GM18499 (cell line): ENCODE measurements at regions not wholly inside any gene's neighbourhood (a gene's known extent, or its start where the extent isn't known, plus 50 kb on each side); places are given as distances from the start of the nearest gene placed in this dataset.
"Not testable (repeated sequence)": the region's sequence is repeated elsewhere in the genome, so short reads cannot be mapped to it uniquely, and the experiment has no call there.

Experiments
- ATAC-seq: cut with Tn5 transposase; IDR thresholded peaks from one replicate; pipeline ENCODE4 v1.9.1; 2021; ENCODE audit warnings: moderate number of reproducible peaks; ENCODE audit not compliant: insufficient read depth, unreplicated experiment

DNA sequence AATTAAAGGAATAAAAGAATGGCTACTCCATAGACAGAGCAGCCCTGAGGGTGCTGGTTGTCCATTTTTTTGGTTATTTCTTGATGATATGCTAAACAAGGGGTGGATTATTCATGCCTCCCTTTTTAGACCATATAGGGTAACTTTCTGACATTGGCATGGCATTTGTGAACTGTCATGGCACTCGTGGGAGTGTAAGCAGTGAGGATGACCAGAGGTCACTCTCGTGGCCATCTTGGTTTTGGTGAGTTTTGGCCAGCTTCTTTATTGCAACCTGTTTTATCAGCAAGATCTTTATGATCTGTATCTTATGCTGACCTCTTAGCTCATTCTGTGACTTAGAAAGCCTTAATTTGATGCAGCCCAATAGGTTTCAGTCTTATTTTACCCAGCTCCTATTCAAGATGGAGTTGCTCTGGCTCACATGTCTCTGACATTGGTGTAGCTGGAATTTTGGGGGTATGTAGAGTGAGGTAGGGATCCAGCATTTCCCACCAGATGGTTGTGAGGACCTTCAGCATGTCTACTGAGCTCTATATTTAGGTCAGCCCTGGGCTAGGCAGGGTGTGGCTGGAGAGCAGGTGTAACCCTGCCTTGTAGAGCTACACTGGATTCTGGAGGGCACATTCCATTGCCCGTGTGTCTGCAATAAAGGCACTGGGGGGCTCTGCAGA is 103.5 kb upstream of the SLC38A2 start:
- no peak for ATAC-seq

GRCh38 chr12:46474385-46474784 is 101.8 kb upstream of the SLC38A2 start:
- ATAC-seq: not testable (repeated sequence)

DNA sequence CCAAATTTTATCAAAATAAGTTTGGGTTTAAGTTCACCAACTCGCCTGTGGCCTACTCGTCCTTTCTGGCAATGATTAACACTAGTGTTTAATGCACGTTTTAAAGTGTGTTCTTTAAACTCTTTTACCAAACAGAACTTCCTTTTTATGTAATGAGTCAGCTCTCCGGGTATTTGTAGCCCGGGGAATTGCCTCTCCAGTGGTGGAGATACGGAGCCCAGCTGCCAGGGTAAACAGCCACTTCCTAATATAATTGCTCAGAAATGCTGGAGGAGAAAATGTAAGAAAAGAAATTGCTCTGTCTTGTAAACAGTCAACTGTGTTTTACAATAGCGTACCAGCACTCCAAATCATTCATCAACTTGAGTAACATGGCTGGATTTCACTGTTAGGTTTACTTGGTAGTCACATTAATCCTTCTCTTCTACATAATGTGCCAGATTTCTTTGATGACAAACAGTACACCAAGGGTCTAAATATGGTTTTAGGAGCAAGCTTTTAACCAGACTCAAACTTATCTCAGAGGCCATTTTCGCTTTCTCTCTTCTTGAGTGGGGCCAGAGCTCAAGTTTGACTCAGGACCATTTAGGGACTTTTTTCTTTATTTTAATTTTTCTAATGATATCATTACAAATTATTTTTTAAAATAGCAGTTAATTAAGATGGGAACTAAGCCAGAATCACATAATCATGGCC is 101.2 kb upstream of the SLC38A2 start:
- no peak for ATAC-seq

GRCh38 chr12:46472893-46473633 is 100.5 kb upstream of the SLC38A2 start:
- ATAC-seq: no peak

DNA sequence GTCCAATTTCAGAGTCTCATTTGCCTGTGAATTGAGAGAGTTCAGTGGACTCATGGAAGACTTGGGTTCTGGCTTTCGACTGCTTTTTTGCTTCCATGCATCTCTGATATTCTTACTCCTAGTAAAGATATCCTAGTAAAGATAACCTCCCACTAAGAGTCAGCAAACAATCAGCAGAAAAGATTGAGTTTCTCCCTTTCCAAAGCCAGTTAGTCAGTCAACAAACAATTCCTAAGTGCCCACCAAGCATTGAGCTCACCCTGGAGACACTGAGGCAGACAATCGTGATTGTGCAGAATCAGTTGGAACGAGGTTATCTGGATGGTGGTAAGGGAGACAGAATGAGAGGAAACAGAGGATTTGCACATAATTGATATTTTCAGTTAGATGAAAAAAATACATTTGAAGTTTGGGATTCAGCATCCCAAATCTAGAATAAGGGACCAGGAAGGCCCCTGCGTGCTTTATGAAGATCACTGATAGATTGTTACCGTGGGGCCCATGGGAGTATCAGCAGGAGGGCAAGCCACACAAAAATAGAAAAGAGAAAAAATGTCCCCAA is 99.7 kb upstream of the SLC38A2 start:
- ATAC-seq: no peak

DNA sequence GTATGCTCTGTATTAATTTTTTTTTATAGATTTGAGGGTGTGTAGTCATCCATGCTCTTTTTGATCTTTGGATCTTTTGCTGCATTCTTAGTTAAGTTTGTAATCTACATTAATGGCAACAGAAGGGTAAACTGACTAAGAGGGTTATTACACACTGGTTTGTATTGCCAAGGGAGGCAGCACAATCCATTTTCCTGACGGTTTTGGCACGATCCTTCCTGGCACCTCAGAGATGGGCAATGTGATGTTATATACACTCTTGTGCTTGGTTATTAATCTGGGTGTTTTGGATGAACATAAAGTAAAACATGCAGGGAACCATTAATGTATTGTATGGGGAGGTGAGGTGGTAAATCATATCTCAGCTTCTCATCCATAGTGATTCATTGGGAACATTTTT is 98.8 kb upstream of the SLC38A2 start:
- ATAC-seq: no peak

- no peak for ATAC-seq
Measured at GRCh38 chr12:46470975-46471374, 98.4 kb upstream of the SLC38A2 start.

GRCh38 chr12:46470036-46470627 is 97.6 kb upstream of the SLC38A2 start:
- ATAC-seq: no peak

DNA sequence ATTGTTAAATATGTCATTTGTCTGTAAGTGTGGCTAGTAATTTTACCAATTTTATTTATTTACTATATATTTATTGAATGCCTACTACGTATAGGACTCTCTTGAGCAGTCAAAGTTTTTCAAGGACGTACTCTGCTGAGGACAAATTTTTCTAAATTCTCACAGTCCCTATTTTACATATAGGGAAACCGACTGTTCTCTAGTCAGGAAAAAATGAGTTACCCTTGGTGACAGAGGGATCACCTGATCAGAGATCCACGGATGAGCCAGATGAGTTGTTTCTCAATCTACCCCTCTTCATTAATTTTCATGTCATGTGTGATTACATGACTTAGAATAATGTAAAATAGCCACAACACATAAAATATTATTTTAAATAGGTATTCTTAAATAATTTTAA is 96.2 kb upstream of the SLC38A2 start:
- ATAC-seq: no peak

DNA sequence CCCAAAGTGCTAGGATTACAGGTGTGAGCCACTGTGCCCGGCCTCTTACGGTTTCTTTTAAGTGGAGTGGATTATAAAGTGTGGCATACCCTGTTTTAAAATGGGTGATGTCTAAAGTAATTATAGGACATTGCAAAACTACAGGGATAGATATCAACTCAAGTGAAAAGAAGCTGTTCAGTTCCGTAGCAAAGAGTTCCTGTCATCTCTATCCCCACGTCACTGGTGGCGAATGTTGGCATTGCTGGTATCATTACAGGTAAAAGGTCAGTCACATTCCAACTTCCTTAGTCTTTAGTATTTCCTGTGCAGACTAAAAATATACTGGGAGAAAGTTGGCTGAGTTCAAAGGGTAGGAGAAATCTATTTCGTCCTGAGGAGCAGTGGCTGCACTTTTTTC is 95.6 kb upstream of the SLC38A2 start:
- no peak for ATAC-seq

DNA sequence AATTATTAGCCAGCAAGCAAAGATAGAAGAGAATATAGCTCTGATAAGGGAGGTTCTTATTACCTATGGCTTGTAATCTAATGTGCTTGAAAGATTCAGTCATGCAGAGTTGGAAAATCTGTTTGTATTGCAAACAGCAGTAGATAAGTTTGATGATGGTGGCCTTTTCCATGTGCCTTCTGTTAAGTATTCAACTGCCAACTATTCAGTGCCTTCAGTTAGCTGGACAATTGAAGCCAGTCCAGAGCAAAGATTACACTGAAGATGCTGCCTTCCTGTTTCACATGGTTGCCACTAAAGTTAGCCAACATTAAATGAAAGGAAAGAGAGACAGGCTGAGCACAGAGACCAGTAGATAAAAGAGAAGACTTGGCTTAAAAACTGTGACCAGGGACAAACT is 92.7 kb upstream of the SLC38A2 start:
- ATAC-seq: no peak

DNA sequence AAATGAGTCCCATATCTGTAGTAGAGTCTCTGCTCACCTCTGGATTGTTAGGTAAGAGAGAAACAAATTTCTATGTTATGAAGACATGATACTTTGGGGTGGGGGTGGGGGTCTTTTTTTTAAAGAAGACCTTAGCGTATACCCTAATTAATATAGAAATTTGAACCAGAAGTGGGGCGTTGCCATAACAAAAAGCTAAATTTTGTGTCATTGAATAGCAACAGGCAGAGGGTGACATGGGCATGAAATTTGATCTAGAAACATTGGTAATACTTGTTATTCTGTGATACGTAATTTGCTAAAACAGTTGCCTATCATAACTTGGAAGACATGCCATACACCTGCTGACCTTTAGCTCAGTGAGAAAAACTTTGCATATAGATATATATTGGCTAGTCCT is 92.3 kb upstream of the SLC38A2 start:
- no peak for ATAC-seq

- ATAC-seq: no peak
Measured at GRCh38 chr12:46462641-46463355, 90.2 kb upstream of the SLC38A2 start.

- no peak for ATAC-seq
Measured at GRCh38 chr12:46461907-46462640, 89.5 kb upstream of the SLC38A2 start.

DNA sequence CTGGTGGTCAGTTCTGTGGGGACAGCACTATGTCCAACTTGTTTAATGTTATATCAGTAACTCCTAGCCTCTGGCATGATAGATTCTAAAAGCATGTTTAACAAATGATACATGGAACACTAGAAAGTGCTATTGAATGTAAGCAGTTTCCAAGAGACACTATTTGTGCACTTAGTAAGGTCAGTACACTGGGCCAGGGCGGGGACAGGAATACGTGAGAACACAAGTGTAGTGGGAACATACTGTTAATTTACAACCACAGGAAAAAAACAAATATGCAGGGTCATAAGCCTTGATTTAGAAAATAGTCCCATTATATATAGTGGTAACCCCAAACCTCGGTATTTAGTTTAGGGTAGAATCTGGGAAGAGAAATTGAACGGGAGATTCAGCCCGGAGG is 88.9 kb upstream of the SLC38A2 start:
- ATAC-seq: no peak

- ATAC-seq: no peak
Measured at GRCh38 chr12:46460682-46461210, 88.2 kb upstream of the SLC38A2 start.

DNA sequence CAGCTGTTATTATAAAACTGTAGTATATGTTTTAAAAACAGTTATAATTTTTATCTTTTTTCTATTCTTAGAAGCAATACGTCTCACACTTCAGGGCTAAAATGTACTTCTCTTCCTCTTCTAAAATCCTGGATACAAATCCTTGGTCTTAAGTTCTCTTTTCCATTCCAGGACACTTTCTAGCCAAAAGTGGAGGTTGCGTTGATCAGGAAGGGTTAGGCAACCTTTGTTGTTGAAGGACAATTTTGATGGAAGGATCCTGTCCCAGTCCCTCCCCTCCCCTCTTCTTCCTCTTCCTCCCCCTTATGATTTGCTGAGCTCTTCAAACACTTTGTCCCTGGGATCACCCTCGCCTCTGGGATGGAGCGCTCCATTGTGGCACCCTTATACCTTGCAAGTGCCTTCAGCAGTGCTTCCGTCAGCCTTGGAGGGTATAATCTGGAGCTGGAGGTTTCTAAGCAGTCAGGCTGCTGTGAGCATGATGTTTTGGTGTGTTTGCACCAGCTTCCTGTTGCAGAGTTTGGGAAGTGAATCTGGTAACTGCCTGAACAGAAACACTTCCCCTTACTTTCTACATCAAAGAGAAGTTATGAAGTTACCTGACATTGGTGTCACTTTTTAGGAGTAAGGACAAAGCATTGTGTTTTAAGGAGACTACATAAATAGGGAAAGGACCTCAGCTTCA is 87.4 kb upstream of the SLC38A2 start:
- no peak for ATAC-seq

- no peak for ATAC-seq
Measured at GRCh38 chr12:46459111-46459510, 86.5 kb upstream of the SLC38A2 start.
